Mammary epithelial cell (primary cell): ENCODE measurements at regions not wholly inside any gene's neighbourhood (a gene's known extent, or its start where the extent isn't known, plus 50 kb on each side); places are given as distances from the start of the nearest gene placed in this dataset.

Experiments used
- EZH2 ChIP-seq: IDR thresholded peaks from 2 replicates; pipeline ENCODE4 v1.6.1; 2012; ENCODE audit warnings: low read length, inconsistent platforms, borderline replicate concordance
- TF ChIP-seq, protein P1 (sequence below), 2 donors: IDR thresholded peaks in 1 of 2; conservative IDR thresholded peaks in 1 of 2; 2 replicates each; pipeline ENCODE4 v1.5.1; 2011 to 2012; ENCODE audit warnings: inconsistent platforms in 2 of 2, low read length in 2 of 2, mild to moderate bottlenecking in 2 of 2, control low read depth in 1 of 2, low read depth in 1 of 2; ENCODE audit not compliant: insufficient read depth in 1 of 2; ENCODE audit errors: extremely low read depth in 1 of 2

DNA sequence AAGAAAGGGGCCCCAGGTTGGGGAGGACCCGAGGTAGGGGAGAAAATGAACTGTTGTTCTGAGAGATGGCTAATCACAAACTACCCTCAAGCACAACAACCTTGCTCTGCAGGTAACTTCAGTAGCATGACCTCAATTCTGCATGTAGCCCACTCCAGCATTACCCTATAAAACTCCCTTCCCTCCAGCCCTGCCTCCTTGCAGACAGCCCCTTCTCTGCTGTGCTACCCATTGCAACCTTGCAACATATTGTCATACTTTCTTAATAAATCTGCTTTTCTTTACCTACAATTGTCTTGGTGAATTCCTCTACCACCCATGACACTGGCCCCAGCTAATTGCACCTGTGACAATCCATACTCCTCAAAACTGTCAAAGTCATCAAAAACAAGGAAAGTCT lies 428.9 kb downstream of the MATN1 start:
- TF ChIP-seq, protein P1, sequence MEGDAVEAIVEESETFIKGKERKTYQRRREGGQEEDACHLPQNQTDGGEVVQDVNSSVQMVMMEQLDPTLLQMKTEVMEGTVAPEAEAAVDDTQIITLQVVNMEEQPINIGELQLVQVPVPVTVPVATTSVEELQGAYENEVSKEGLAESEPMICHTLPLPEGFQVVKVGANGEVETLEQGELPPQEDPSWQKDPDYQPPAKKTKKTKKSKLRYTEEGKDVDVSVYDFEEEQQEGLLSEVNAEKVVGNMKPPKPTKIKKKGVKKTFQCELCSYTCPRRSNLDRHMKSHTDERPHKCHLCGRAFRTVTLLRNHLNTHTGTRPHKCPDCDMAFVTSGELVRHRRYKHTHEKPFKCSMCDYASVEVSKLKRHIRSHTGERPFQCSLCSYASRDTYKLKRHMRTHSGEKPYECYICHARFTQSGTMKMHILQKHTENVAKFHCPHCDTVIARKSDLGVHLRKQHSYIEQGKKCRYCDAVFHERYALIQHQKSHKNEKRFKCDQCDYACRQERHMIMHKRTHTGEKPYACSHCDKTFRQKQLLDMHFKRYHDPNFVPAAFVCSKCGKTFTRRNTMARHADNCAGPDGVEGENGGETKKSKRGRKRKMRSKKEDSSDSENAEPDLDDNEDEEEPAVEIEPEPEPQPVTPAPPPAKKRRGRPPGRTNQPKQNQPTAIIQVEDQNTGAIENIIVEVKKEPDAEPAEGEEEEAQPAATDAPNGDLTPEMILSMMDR (conservative IDR thresholded peaks at IDR 0.05 in 1 of 2, IDR thresholded peaks at IDR 0.05 in 1 of 2; ENCODE audit: extremely low read depth in 1 of 2, insufficient read depth in 1 of 2, low read depth in 1 of 2, low read length in 2 of 2): no peak
- TF ChIP-seq EZH2: no peak
